ENCODE measurements at regions not wholly inside any gene's neighbourhood (a gene's known extent, or its start where the extent isn't known, plus 50 kb on each side); places are given as distances from the start of the nearest gene placed in this dataset.

DNA sequence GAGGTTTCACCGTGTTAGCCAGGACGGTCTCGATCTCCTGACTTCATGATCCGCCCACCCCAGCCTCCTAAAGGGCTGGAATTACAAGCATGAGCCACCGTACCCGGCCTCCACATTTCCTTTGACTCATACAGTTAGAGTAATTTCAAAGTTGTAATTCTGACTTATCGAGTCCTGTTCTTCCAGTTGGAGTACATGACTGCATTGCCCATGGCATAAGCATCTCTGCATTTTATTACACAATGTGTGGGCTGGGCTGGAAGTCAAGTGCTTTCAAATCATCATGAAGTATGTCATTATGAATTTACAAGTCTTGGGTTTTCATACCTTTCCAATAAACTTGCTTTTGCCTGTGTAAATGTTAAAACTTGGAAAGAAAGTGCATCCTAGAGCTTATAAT, 1295.7 kb upstream of the FLRT2 start:
- DNase-seq (ENCODE audit: low read depth): no peak
- no peak for TF ChIP-seq CTCF (IDR thresholded peaks at IDR 0.05; ENCODE audit: insufficient read depth, low read depth, low read length, missing control alignments)
- no peak overlapping the region for H3K4me3 ChIP-seq (ENCODE audit: low read depth, low read length)

GRCh38 chr14:84236290-84236689, 1293.7 kb upstream of the FLRT2 start:
- TF ChIP-seq CTCF (IDR thresholded peaks at IDR 0.05; ENCODE audit: insufficient read depth, low read depth, low read length, missing control alignments): no peak
- H3K4me3 ChIP-seq (ENCODE audit: low read depth, low read length): no peak overlapping the region
- no peak for DNase-seq (ENCODE audit: low read depth)

DNA sequence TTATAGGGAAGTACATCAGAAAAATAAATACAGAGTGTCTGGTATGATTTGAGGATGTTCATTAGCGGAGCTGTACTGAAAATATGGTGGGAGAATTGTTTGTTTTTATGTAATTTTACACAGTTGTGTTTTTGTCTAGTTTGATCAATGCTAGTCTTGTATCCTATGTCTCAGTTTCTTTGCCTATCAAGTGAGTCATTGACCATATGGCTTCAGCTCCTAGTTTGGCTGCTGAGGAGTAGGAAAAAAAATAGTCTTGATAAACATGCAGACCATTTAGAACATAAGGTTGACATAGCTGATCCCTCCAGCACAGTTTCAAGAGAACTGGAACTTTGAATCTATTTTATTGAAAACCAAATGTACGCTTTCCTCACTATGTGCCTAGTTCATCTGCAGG, 1292.1 kb upstream of the FLRT2 start:
- no peak for TF ChIP-seq CTCF (IDR thresholded peaks at IDR 0.05; ENCODE audit: insufficient read depth, low read depth, low read length, missing control alignments)
- DNase-seq (ENCODE audit: low read depth): no peak
- H3K4me3 ChIP-seq (ENCODE audit: low read depth, low read length): no peak overlapping the region

DNA sequence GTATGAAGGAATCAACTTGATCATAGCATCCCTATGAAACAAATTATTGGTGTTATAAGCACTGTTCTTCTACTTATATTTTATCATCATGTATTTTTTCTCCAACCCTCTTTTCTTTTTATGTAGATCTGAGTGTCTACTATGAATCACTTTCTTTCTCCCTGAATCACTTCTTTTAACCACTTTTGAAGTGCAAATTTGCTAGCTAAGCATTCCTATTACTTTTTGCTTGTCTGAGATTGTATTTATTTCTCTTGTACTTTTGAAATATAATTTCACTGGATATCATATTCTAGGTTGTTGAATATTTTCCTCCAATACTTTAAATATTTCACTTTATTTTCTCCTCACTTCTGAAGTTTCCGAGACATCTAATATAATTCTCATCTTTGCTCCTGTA, 1282.3 kb upstream of the FLRT2 start:
- H3K4me3 ChIP-seq (ENCODE audit: low read depth, low read length): no peak overlapping the region
- no peak for TF ChIP-seq CTCF (IDR thresholded peaks at IDR 0.05; ENCODE audit: insufficient read depth, low read depth, low read length, missing control alignments)
- DNase-seq (ENCODE audit: low read depth): no peak

DNA sequence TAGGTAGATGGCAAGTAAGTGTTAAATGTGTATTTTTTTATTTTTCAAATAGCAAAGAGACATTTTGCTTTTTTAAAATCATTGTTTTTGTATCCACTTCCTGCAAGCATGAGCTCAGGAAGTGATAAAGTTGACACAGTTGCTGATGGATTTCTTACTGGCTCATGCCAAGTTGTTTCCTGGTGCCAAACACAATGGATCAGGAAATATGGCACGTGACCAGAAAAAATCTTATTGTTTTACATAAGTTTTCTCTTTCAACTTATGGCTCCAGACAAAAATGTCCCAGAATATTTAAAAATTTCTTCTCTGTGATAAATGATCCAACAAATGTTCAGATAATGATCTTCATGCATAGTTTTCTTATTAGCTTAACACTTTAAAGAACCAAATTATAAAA, 1279.1 kb upstream of the FLRT2 start:
- DNase-seq (ENCODE audit: low read depth): no peak
- no peak overlapping the region for H3K4me3 ChIP-seq (ENCODE audit: low read depth, low read length)
- TF ChIP-seq CTCF (IDR thresholded peaks at IDR 0.05; ENCODE audit: insufficient read depth, low read depth, low read length, missing control alignments): no peak

DNA sequence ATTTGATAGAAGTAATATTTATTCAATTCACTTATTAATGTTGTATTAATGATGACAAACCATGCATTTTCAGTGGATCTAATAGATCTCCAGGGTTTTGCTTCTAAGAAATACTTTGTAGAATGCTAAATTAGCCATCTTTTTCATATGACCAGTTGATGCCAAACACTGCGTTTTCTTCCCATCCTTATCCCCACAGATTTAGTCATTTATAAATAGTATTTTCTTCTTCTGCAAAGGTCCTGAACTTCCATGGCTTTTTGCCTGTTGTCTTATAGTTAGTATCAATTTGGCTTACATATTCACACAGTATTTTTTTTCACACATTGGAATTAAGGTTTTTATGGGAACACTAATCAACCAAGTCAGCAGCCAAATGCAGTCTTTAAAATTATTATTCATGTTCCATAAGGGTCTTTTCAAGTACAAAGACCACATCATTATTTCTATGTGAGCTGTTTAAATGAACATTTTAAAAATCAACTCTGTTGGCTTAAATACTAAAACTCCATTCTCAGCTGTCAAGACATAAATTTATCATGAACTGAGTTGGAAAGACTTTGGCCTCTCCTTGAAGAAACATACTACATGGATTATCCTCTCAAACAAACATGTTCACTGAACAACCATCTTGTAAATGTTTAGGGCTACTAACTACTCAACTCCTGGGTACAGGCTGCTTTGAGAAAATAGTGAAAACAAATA, 1278.4 kb upstream of the FLRT2 start:
- no peak for TF ChIP-seq CTCF (IDR thresholded peaks at IDR 0.05; ENCODE audit: insufficient read depth, low read depth, low read length, missing control alignments)
- DNase-seq (ENCODE audit: low read depth): no peak
- no peak overlapping the region for H3K4me3 ChIP-seq (ENCODE audit: low read depth, low read length)

DNA sequence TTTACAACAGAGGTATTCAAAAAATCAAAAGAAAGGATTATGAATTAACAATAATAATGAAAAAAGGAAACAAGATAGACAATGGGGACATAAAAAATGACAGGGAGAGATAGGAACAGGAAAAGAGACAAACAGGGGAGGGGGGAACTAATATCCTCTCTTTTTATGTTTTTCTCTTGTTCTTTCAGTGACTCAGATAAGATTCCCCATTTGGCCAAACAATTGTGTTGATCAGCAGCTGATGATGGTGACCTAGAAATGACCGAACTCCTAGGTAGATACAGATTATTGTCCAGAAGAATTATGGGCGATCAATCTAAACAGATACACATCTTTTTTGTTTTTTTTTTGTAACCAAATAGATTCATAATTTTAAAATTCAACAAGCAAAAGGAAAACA, 1277.2 kb upstream of the FLRT2 start:
- no peak for TF ChIP-seq CTCF (IDR thresholded peaks at IDR 0.05; ENCODE audit: insufficient read depth, low read depth, low read length, missing control alignments)
- no peak overlapping the region for H3K4me3 ChIP-seq (ENCODE audit: low read depth, low read length)
- no peak for DNase-seq (ENCODE audit: low read depth)

Measured in GM12865 (cell line).